ENCODE measurements at regions not wholly inside any gene's neighbourhood (a gene's known extent, or its start where the extent isn't known, plus 50 kb on each side); places are given as distances from the start of the nearest gene placed in this dataset.

GRCh38 chr7:10648289-10648688, 325.4 kb upstream of the PHF14 start:
- no peak for TF ChIP-seq FOXM1 (IDR thresholded peaks at IDR 0.05; ENCODE audit: borderline replicate concordance, low read depth)
- TF ChIP-seq NFIC (IDR thresholded peaks at IDR 0.05): no peak

All from Ishikawa (cell line).